GM12875 (cell line): ENCODE measurements at regions not wholly inside any gene's neighbourhood (a gene's known extent, or its start where the extent isn't known, plus 50 kb on each side); places are given as distances from the start of the nearest gene placed in this dataset.
A peak's percentile ranks its signal among the peaks of the same experiment; 100 is the strongest.

Source experiments
- H3K4me3 ChIP-seq: one replicate; pipeline ENCODE4 v1.5.1; 2011; ENCODE audit warnings: low read depth, low read length, control low read depth
- CTCF ChIP-seq: IDR thresholded peaks from 2 replicates; pipeline ENCODE4 v1.5.1; 2011; ENCODE audit warnings: low read depth, mild to moderate bottlenecking, control low read depth, inconsistent platforms, low read length, moderate library complexity, borderline replicate concordance; ENCODE audit not compliant: insufficient read depth

- no peak for TF ChIP-seq CTCF
- no peak overlapping the region for H3K4me3 ChIP-seq
Measured at GRCh38 chr11:15821451-15821850, 534.9 kb downstream of the SOX6 start.

- no peak for TF ChIP-seq CTCF
- H3K4me3 ChIP-seq: no peak overlapping the region
Measured at GRCh38 chr11:15824060-15824459, 532.3 kb downstream of the SOX6 start.

GRCh38 chr11:15825976-15826650 is 530.2 kb downstream of the SOX6 start:
- TF ChIP-seq CTCF: no peak
- H3K4me3 ChIP-seq: no peak overlapping the region

- no peak overlapping the region for H3K4me3 ChIP-seq
- peak; percentile 67; the same call in 1 of the 2 replicates for TF ChIP-seq CTCF
Measured at GRCh38 chr11:15826826-15827225, 529.5 kb downstream of the SOX6 start.

- H3K4me3 ChIP-seq: no peak overlapping the region
- no peak for TF ChIP-seq CTCF
Measured at GRCh38 chr11:15828215-15828853, 528.0 kb downstream of the SOX6 start.

GRCh38 chr11:15829312-15829711 is 527.0 kb downstream of the SOX6 start:
- H3K4me3 ChIP-seq: no peak overlapping the region
- TF ChIP-seq CTCF: no peak
